K562 (cell line): ENCODE measurements at regions not wholly inside any gene's neighbourhood (a gene's known extent, or its start where the extent isn't known, plus 50 kb on each side); places are given as distances from the start of the nearest gene placed in this dataset.

ENCODE experiments used
- ARNT ChIP-seq, 2 experiments: fragments of 450-650 bp; IDR thresholded peaks; 2 replicates each; pipeline ENCODE4 v1.6.1; 2016; ENCODE audit warnings: mild to moderate bottlenecking in 1 of 2
- CBFB ChIP-seq: sonication (generic); formaldehyde crosslinking; IDR thresholded peaks from 2 replicates; pipeline ENCODE4 v1.4.0; 2020; ENCODE audit warnings: mild to moderate bottlenecking, missing genetic modification reagents
- HDAC1 ChIP-seq, 2 experiments: fragments of 450-650 bp; IDR thresholded peaks; 2 replicates each; pipeline ENCODE4 v1.6.1; 2016 to 2017; ENCODE audit warnings: inconsistent platforms in 1 of 2, mild to moderate bottlenecking in 1 of 2, moderate library complexity in 1 of 2
- JUN ChIP-seq, 2 experiments: sonication (generic) in 1 of 2; formaldehyde crosslinking in 1 of 2; IDR thresholded peaks; 2 replicates each; pipeline versions ENCODE4 v1.6.1 to v1.8.0; 2012 to 2022; ENCODE audit warnings: borderline replicate concordance in 2 of 2, mild to moderate bottlenecking in 2 of 2, improper control_type of control experiment in 1 of 2, low read depth in 1 of 2, low read length in 1 of 2, missing genetic modification reagents in 1 of 2
- KLF10 ChIP-seq: fragments of 250-450 bp; sonication (Bioruptor Pico); IDR thresholded peaks from 2 replicates; pipeline ENCODE4 v1.6.1; 2021; ENCODE audit warnings: matching md5 sums
- L3MBTL2 ChIP-seq: fragments of 450-650 bp; IDR thresholded peaks from 2 replicates; pipeline ENCODE4 v1.6.1; 2016; ENCODE audit warnings: mild to moderate bottlenecking, moderate library complexity
- NCOR1 ChIP-seq: fragments of 450-650 bp; IDR thresholded peaks from 2 replicates; pipeline ENCODE4 v1.6.1; 2016; ENCODE audit warnings: mild to moderate bottlenecking, moderate library complexity
- SMAD4 ChIP-seq: fragments of 250-450 bp; sonication (Bioruptor Pico); conservative IDR thresholded peaks from 2 replicates; pipeline ENCODE4 v1.8.0; 2021; ENCODE audit warnings: inconsistent platforms, mild to moderate bottlenecking, moderate library complexity
- SMARCA5 ChIP-seq: fragments of 450-650 bp; IDR thresholded peaks from 2 replicates; pipeline ENCODE4 v1.6.1; 2016
- TAF15 ChIP-seq: fragments of 200-400 bp; formaldehyde crosslinking; IDR thresholded peaks from 2 replicates; pipeline ENCODE4 v1.6.1; 2017; ENCODE audit warnings: mild to moderate bottlenecking, low read depth, low read length, moderate library complexity
- TAF9B ChIP-seq: fragments of 450-650 bp; IDR thresholded peaks from 2 replicates; pipeline ENCODE4 v1.6.1; 2018; ENCODE audit warnings: mild to moderate bottlenecking; ENCODE audit not compliant: partially characterized antibody
- ZNF197 ChIP-seq: fragments of 200-800 bp; sonication (Bioruptor generic); IDR thresholded peaks from 2 replicates; pipeline ENCODE4 v1.6.1; 2016; ENCODE audit warnings: low read depth, missing genetic modification characterization, missing compliant biosample characterization
- ZNF77 ChIP-seq: fragments of 250-450 bp; sonication (Bioruptor Pico); IDR thresholded peaks from 2 replicates; pipeline ENCODE4 v1.5.0; 2020
- TF ChIP-seq, protein P1 (sequence below): fragments of 200-400 bp; formaldehyde crosslinking; IDR thresholded peaks from 2 replicates; pipeline ENCODE4 v1.6.1; 2017; ENCODE audit warnings: mild to moderate bottlenecking, low read depth, low read length, moderate library complexity
- TF ChIP-seq, protein P2 (sequence below): fragments of 450-650 bp; IDR thresholded peaks from 2 replicates; pipeline ENCODE4 v1.6.1; 2016
- TF ChIP-seq, protein P3 (sequence below): fragments of 250-450 bp; sonication (Bioruptor Pico); IDR thresholded peaks from 2 replicates; pipeline ENCODE4 v1.4.0; 2020; ENCODE audit warnings: borderline replicate concordance
- TF ChIP-seq, protein P4 (sequence below): fragments of 450-650 bp; IDR thresholded peaks from 2 replicates; pipeline ENCODE4 v1.6.1; 2017; ENCODE audit warnings: antibody characterized with exemption, mild to moderate bottlenecking

DNA sequence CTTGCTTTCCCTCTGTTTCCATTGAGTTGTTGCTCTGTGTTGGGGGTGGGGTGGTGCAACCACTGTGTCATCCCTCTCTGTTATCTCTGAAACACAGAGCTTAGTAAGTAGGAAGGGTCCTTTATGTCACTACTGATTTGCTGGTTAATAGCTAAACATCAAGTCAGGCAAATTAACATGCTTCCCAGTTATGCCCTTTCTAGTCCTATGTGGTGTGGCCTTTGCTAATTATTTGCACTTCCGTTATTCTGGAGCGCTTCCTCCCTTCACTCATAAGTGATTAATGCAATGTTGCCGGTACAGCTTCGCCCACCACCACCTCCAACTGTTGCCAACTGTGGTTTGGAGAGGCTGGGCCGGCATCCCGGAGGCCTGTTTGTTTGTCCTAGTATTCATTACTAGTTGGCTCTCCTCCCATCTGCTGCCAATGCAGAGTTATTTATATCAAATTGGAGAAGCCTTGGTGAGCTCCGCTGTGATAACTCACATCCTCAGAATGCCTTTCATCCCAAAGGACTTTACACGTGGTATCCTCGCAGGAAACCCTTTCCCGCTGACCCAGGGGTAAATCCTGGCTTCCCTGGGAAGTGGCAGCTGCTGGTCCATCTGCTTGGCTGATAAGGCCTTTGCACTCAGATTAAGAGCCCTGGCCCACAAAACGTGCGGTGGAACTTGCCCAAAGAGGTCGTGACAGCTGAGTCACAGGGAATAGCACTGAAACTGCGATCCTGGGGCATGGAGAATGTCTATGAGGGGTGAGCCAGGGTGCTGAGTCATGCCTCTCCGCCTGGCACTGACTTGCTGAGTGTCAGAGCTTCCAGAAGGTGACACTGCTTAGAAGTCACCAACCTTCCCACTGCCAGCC, 72.0 kb upstream of the ZCCHC2 start (continued):
- peak; percentile 76 for TF ChIP-seq NCOR1
- TF ChIP-seq ZNF197 (CRISPR knock-in tag), result peak; percentile 20
- TF ChIP-seq L3MBTL2, result peak; percentile 56
- TF ChIP-seq JUN (IDR thresholded peaks at IDR 0.05; ENCODE audit: borderline replicate concordance, low read depth, low read length), result peak; percentile 38; the same call in 1 of the 2 replicates
- TF ChIP-seq JUN (CRISPR knock-in tag; IDR thresholded peaks at IDR 0.05; ENCODE audit: borderline replicate concordance), result no peak
- TF ChIP-seq, protein P1, sequence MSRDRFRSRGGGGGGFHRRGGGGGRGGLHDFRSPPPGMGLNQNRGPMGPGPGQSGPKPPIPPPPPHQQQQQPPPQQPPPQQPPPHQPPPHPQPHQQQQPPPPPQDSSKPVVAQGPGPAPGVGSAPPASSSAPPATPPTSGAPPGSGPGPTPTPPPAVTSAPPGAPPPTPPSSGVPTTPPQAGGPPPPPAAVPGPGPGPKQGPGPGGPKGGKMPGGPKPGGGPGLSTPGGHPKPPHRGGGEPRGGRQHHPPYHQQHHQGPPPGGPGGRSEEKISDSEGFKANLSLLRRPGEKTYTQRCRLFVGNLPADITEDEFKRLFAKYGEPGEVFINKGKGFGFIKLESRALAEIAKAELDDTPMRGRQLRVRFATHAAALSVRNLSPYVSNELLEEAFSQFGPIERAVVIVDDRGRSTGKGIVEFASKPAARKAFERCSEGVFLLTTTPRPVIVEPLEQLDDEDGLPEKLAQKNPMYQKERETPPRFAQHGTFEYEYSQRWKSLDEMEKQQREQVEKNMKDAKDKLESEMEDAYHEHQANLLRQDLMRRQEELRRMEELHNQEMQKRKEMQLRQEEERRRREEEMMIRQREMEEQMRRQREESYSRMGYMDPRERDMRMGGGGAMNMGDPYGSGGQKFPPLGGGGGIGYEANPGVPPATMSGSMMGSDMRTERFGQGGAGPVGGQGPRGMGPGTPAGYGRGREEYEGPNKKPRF, result no peak
- TF ChIP-seq, protein P2, sequence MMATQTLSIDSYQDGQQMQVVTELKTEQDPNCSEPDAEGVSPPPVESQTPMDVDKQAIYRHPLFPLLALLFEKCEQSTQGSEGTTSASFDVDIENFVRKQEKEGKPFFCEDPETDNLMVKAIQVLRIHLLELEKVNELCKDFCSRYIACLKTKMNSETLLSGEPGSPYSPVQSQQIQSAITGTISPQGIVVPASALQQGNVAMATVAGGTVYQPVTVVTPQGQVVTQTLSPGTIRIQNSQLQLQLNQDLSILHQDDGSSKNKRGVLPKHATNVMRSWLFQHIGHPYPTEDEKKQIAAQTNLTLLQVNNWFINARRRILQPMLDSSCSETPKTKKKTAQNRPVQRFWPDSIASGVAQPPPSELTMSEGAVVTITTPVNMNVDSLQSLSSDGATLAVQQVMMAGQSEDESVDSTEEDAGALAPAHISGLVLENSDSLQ, result peak; percentile 64
- TF ChIP-seq, protein P3, sequence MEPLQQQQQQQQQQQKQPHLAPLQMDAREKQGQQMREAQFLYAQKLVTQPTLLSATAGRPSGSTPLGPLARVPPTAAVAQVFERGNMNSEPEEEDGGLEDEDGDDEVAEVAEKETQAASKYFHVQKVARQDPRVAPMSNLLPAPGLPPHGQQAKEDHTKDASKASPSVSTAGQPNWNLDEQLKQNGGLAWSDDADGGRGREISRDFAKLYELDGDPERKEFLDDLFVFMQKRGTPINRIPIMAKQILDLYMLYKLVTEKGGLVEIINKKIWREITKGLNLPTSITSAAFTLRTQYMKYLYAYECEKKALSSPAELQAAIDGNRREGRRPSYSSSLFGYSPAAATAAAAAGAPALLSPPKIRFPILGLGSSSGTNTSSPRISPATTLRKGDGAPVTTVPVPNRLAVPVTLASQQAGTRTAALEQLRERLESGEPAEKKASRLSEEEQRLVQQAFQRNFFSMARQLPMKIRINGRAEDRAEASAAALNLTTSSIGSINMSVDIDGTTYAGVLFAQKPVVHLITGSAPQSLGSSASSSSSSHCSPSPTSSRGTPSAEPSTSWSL, result no peak
- TF ChIP-seq, protein P4, sequence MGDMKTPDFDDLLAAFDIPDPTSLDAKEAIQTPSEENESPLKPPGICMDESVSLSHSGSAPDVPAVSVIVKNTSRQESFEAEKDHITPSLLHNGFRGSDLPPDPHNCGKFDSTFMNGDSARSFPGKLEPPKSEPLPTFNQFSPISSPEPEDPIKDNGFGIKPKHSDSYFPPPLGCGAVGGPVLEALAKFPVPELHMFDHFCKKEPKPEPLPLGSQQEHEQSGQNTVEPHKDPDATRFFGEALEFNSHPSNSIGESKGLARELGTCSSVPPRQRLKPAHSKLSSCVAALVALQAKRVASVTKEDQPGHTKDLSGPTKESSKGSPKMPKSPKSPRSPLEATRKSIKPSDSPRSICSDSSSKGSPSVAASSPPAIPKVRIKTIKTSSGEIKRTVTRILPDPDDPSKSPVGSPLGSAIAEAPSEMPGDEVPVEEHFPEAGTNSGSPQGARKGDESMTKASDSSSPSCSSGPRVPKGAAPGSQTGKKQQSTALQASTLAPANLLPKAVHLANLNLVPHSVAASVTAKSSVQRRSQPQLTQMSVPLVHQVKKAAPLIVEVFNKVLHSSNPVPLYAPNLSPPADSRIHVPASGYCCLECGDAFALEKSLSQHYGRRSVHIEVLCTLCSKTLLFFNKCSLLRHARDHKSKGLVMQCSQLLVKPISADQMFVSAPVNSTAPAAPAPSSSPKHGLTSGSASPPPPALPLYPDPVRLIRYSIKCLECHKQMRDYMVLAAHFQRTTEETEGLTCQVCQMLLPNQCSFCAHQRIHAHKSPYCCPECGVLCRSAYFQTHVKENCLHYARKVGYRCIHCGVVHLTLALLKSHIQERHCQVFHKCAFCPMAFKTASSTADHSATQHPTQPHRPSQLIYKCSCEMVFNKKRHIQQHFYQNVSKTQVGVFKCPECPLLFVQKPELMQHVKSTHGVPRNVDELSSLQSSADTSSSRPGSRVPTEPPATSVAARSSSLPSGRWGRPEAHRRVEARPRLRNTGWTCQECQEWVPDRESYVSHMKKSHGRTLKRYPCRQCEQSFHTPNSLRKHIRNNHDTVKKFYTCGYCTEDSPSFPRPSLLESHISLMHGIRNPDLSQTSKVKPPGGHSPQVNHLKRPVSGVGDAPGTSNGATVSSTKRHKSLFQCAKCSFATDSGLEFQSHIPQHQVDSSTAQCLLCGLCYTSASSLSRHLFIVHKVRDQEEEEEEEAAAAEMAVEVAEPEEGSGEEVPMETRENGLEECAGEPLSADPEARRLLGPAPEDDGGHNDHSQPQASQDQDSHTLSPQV, result peak; percentile 47; the same call in 1 of the 2 replicates
- TF ChIP-seq ARNT (IDR thresholded peaks at IDR 0.05), result no peak; a peak in 1 of 4 replicates
- no peak for TF ChIP-seq TAF15
- TF ChIP-seq SMAD4 (CRISPR knock-in tag), result 0 out of 2 replicates have a peak, but pooled peaks have one; percentile 5
- TF ChIP-seq SMARCA5, result 0 out of 2 replicates have a peak, but pooled peaks have one; percentile 33
- no peak for TF ChIP-seq ZNF77 (CRISPR knock-in tag)
- no peak for TF ChIP-seq KLF10
- TF ChIP-seq TAF9B, result peak; percentile 71
- TF ChIP-seq CBFB (CRISPR knock-in tag), result no peak
- TF ChIP-seq HDAC1 (IDR thresholded peaks at IDR 0.05), result peak in 1 of 2 experiments; percentile 25; a peak in 1 of 4 replicates
